RPMI7951 (cell line): ENCODE measurements at regions not wholly inside any gene's neighbourhood (a gene's known extent, or its start where the extent isn't known, plus 50 kb on each side); places are given as distances from the start of the nearest gene placed in this dataset.

Experiments
- DNase-seq: peaks from one replicate; pipeline ENCODE4 v3.0.0-alpha.2; 2012; ENCODE audit warnings: low read depth

DNA sequence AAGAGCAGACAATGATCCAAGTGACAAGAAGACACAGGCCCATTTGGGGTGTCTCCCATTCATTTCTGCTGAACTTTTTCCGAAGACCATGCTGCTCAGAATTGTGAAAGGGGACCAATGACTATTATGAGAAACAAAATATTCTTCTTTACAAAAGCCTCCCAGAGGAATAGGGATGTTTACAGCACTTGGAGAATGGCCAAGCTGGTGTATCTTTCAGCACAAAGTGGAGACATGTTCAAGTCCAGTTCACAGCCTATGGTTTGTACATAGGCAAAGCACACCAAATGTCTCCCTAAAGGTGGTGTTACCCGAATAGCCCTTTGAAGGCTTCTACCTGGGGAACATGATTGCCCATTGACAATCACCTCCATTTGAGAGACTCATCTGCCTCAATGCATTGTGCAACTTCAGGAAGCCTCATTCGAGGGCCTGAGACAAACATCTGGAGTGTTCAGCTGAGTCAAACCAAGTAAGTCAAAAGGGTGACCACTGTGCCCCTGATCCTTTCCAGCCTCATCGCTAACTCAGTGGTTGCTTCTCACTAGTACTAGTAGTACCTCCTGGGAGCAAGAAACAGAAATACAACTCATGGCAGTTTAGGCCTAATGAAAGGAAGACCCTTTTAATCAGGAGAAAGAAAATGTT, 451.0 kb upstream of the MARCKS start:
- no peak for DNase-seq

- peak; percentile 39 for DNase-seq
Observed at GRCh38 chr6:113411011-113411410, 446.1 kb upstream of the MARCKS start.

DNA sequence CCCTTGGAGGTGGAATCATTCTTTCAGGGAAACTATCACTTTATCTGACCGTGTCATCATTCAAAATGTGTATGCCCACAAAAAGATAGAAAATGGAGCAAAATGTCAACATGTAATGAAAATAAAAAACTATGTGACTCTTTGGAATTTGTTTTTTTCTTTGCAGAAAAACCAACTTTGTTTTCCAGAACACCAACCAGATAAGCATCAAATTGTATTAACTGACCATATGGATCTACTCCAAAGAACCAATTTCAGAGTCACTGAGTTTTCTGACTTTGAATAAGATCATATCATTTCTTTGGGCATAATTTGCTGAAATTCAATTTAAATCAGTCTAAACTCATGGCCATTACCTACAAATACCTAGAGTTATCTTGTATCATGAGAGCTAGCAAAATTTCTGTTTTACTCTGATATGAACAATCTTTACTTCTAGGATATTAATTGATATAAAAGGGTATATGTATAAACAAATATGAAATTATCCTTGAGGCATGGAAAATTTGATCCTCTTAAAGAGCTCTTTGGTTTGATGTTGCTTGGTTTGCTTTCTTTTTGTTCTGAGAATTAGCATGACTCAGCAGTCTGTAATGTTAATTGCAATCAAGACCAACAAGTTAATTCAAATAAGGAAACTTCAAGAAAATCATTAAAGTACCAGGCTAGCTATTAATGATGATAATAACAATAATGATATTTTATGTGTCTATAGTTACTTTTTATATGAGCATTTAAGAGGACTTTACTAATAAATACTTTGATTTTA, 444.4 kb upstream of the MARCKS start:
- peak; percentile 49 for DNase-seq

- DNase-seq = peak; percentile 83
Observed at GRCh38 chr6:113414511-113414910, 442.6 kb upstream of the MARCKS start.

- peak; percentile 45 for DNase-seq
Observed at GRCh38 chr6:113416170-113416569, 441.0 kb upstream of the MARCKS start.

- no peak for DNase-seq
Observed at GRCh38 chr6:113420290-113420689, 436.9 kb upstream of the MARCKS start.

GRCh38 chr6:113421997-113422396, 435.1 kb upstream of the MARCKS start:
- DNase-seq = no peak

DNA sequence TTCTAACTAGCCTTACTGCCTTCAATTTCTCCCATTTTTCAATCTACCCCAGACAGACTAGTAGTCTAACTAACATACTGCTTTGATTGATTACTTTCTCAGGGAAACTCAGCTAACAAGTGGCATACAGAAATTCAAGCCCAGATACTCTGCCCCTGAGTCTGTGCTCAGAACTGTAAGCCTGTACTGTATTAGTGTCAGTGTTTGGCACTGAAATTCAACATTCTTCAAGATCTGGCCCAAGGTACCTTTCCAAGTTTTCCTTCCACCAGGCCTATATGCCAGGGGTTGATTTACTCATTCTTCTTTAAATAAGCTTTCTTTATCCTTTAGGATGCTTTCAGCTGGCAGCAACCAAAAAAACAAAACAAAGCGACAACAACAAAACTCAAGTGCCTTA, 433.2 kb upstream of the MARCKS start:
- no peak for DNase-seq

DNA sequence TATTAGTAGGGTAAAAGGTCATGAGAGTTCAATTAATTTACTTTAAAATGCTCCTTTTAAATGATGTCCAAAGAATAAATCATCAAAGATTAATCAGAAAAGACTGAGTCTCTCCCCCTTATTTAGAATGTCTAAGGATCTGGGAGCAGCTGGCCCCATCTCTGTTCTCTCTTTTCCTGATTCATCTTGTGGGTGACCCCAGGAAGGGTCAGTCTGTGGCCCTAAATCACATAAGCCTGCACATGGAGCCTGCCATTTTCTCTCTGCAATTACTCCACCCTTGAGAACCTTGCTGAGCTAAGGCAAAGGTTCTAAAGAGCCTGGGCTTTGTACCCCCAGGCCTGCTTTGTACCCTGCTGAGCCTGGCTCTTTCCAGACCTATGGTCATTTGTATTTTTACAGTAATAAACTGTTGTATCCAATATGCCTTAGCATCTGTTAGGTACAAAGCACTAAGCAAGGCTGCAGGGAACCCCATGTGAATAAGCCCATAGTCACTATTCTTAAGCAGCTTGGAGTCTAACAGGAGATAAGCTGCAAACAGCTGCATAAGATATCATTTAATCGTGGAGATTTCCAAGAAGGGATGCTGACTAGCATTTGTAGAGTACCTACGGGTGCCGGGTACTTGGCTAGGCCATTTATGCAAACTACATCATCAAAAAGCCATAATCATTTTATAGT, 431.0 kb upstream of the MARCKS start:
- no peak for DNase-seq

DNA sequence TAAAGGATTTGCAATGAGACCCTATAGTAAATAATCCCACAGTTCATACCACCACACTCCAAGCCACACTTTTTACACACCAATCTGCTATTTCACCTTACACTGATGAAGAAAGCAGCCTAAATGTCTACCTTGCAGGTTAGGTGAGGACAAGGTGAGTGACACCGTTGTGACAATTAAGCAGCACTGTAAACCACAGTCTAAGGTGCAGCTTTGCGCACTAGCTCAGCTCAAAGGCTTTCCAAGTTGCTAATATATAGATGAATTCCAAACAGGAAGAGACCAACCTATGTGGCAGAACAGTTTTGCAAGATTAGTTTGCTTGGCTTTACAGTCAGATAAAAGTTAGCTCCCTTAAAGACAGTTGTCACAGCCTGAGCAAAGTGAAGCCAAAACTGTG, 429.5 kb upstream of the MARCKS start:
- no peak for DNase-seq

DNA sequence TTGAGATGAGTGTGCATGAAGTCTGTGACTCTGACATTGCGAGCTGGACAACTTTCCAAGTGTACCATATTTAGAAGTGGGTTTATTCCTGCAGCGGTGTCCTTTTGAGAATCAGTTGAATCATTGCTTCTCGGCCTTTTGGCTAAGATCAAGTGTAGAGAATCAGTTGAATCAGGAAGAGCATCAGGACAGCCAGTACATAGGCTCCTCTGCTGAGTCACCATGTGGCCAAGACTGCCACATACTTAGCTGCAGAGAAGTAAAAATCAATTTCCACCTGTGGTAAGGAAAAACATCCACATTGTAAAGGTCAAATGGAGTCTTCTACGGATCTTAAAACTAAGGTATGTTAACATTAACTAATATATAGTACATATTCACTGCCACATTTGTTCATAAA, 428.4 kb upstream of the MARCKS start:
- DNase-seq = peak; percentile 71

DNA sequence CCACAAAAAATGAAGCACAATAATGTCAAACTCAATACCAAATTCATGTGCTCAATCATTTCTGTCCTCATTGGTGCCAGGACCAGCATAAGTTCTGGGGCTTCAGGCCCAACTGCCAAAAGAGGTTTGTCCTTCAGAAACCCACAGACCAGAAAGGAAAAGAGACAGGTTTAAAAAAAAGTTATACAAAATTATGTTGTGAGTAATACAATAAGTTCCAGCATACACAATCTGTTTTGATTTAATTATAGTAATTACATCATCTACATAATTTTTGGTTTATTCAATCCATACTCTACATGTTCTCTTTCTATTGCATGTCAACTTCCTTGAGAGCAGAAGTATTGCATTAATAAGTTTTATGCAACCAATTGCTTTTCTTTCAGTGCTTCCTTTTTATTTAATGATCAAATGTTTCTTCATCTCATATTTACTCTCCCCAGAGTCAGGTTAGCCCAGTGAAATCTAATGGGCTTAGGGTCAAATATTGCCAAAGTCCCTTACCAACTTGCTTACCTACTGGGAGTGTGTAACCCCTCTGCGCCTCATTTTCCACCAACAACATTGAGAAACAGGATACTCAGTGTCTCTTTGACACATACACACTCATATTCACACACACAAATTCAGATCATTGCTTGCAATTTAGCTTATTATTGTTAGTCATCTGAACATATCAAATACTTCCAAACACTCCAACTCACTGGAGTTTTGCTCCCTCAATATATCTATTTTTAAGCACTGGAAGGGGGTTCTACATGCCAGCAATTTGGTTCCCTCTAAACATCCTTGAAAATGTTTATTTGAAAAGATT, 424.4 kb upstream of the MARCKS start:
- DNase-seq = no peak

DNA sequence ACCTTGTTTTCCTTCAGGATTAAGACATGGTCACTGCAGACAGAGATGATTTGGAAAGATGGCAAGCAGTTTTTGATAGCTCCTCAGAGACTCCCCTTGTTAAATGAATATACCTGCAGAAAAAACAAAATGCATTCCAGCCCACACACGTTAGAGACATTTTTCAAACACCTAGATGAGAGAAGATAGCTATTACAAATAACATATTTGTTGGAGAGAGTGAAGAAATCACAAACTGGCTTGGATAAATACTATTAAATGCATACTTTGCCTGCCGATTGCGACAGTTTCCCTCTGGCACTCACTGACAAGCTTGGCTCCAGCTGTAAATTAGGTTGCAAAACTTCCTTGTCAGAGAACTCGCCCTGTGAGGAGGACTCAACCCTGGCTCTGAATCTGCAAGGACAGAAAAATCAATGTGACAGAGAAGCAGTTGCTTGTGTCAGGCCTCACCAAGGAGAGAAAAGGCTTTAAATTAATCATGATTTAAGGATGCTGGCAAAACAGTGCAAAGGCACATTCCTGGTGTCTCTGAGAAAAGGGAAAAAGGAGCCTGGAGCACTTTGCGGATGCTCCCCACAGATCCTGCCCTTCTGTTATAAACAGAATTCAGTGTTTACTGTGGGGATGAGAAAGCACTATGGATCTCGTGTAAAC, 423.7 kb upstream of the MARCKS start:
- peak; percentile 59 for DNase-seq

DNA sequence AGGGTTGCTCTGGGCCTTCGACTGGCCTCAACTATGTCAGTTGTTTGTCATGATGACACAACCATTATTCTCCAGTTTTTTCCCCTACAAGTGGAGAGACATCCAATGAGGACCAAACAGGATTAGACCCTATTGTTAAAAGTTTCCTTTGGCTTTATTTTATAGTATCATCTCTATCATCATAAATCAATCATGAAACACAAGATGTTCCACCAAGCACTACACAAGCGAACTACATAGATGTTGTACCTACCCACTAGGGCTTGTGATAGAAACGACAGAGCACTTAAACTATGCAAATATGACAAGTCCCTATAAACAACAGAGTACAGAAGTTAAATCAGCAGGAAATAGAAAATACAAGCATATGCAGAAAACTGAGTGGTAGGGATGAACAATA, 422.5 kb upstream of the MARCKS start:
- no peak for DNase-seq

DNA sequence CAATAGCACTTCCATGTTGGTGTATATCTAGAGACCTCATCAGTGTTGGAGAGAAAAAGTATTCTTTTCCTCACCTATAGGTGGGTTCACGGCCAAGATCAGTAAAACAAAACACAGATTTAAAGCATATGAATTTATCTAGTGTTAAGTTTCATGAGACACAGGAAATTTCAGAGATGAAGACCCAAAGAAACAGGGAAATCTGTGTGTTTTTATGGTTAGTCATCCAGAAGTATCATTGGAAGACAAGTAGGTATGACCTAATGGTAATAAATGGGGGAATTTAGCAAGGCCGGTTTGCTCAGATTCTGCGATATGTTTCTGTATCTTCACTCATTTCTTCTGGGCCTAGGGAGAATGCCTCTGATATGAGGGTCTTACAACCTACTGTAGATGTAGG, 419.6 kb upstream of the MARCKS start:
- DNase-seq = no peak

DNA sequence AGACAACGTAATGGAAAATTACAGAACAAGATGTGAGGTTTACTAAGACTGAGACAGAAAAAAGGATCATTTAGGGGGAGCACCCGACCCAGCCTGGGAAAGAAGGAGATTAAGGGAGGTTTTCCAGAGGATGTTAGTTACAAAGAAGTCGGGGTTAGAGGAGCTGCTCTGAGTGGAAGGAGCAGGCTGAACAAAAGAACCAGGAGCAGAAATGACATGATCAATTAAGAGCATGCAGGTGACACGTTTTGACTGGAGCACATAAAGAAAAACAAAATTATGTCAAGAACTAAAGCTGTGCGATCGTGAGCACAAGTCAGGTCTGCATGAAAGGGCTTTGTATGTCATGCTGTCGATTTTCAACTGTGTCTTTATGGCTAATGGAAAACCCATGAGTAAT, 417.3 kb upstream of the MARCKS start:
- no peak for DNase-seq

DNA sequence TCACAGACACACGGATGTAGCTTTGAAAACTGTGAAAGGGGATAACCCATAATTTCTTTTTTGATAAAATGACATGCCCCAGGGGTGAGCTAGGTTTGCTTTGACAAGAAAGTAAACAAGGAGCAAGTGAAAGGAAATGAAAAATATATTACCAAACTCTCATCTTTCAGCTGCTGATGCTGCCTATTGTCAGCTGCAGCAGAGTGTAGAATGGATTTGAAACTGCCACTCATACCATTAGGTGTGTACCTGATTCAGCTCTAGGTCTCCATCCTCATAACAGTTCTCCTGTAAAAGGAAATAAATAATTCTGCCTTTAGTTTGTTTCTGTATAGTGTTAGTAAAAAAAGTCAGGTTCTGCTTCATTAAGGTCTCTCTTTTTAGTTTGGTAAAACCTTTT, 415.1 kb upstream of the MARCKS start:
- DNase-seq = no peak

- peak; percentile 51 for DNase-seq
Observed at GRCh38 chr6:113445201-113445600, 411.9 kb upstream of the MARCKS start.

GRCh38 chr6:113447088-113447831, 409.9 kb upstream of the MARCKS start:
- DNase-seq = peak; percentile 88

DNA sequence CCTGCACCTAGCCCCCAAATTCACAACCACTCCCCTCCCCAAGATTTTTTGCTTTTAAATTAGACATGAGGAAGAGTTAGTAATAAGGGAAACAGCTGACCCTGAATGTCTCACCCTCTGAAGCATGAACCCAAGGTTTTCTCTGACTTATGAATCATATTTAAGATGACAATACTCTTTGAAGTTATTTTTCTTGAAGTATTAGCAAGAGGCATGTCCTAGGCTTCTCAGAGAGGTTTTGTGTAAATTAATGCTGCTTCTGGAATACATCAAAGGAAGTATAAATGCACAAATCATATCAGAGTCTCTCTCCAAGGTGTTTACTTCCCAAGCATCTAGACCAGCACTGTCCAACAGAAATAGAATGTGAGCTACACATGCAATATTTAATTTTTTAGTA, 408.1 kb upstream of the MARCKS start:
- DNase-seq = no peak

DNA sequence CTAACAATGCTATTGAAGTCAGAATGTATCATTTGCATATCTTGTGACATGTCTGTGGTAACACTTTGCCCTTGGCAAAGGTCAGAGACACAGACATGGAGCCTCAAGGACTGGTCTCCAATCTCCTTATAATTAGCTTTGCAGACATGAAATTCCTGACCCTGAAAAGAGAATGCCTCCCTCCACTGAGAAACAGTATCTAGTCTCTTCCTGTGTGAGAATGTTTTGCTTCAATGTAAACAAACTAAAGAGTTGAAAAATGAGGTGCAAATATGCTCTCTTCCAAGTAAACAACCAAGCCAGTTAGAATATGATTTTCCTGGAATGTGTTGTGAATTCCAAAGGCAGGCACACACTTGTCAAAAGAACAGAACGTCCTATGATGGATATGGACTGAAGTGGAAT, 407.1 kb upstream of the MARCKS start:
- no peak for DNase-seq
